Hippocampal formation (tissue), 2 donors: ENCODE measurements at regions not wholly inside any gene's neighbourhood (a gene's known extent, or its start where the extent isn't known, plus 50 kb on each side); places are given as distances from the start of the nearest gene placed in this dataset.
"Not testable (repeated sequence)": the region's sequence is repeated elsewhere in the genome, so short reads cannot be mapped to it uniquely, and the experiment has no call there.

Experiments used
- DNase-seq, 2 donors: peaks; one replicate each; lab custom pipeline; 2025; lab: John Stamatoyannopoulos, UW

DNA sequence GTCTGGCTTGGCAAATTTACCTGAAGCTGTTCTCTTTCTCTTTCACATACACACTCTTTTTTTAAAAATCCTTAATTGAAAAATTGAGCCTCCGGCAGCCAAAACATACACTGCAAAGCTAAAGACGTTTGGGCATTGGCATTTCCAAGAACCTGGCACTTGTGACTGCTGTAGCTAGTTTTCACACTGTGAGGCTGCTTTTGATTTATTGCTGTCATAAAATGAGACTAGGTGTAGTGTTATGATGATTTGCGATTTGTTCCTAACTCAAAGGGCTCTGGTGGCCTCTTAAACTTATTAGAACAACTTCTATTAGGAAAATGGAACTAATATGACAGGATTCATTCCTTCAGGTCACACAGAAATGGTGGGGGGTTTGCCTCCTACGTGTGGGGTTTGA is 377.1 kb upstream of the FAR2 start:
- no peak for DNase-seq

DNA sequence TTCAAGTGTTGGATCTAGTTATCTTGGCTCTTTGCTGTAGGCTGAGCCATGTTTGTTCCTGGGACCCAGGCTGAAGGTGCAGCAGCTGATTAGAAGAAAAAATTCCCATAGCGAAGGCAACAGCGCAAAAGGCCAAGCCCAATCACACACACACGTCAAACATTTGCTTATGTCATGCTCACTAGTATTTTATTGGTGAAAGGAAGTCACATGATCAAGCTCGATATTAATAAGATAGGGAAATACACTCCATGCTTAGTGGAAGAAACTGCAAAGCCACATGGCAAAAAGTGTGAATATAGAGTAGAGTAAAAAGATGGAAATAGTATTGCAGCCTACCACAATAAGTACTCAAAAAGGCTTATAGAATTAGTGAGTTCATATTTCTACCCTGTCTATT is 373.5 kb upstream of the FAR2 start:
- DNase-seq = no peak

DNA sequence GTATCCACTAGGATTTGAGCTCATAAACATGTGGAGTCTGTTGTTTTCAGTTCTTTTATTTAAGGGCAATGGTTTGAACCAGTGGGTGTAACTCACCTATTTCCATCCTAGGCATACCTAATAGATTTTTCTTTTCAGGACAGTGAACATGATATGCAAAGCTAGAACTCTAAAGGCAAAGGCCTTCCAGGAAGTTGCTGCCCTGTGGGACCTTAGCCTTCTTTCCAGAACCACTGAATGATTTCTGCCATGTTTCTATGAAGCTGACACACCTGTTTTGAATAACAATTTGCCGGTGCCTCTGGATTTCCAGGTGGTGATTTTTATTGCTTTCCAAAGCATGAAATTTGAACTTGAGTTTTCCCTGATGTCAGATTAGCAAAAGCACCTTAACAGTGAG is 372.9 kb upstream of the FAR2 start:
- no peak for DNase-seq

DNA sequence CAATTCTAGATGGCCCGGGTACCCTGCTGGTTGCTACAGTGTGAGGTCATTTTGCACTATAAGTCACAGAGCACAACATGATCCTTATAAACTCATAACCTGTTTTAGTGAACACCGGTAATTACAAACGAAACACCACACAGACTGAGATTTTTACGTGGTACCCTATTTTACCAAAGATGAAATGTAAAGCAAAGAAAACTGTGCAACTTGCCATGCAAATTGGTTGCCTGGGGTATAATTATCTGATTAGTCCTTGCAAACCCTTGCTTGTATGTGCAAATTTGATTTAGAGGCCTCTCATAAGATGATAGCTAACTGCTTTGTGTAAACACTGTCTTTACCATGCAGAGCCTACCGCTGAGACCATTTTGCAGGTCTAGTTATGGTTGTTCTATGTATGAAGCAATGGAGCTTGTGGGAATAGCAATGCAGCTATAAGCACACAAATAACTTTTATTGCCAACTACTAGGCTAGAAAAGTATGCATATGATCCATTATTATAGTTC is 372.1 kb upstream of the FAR2 start:
- no peak for DNase-seq

DNA sequence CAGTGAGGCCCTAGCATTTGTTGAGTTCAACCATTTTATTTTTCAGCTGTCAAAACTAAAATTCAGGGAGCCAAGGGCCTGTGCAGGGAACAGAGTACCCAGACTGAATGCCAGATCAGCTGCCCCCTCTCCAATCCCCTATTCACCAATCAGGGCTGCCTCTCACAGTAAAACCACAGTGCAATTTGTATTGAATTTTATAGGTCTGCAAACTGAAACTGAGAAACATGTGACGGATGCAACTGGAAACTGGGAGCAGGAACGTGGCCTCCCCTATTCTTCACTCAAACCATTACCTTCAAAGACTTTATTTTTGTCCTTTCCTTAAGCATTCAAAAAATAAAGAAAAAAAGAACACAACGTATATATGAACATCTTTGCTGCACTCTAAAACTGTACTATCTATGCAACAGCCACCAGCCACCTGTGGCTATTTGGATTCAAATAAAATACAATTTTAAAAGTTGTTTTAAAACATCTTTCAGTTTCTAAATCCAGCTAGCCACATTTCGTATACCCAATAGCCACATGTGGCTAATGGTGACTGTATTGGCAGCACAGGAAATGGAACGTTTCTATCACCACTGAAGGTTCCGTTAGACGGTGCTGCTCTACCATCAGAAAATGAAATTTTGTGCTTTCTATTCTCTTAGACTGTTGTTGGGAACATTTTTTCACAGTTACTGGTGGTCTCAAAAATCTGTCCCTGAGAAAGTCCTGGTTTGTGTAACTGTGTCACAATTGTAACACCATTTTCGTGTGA is 371.3 kb upstream of the FAR2 start:
- no peak for DNase-seq

DNA sequence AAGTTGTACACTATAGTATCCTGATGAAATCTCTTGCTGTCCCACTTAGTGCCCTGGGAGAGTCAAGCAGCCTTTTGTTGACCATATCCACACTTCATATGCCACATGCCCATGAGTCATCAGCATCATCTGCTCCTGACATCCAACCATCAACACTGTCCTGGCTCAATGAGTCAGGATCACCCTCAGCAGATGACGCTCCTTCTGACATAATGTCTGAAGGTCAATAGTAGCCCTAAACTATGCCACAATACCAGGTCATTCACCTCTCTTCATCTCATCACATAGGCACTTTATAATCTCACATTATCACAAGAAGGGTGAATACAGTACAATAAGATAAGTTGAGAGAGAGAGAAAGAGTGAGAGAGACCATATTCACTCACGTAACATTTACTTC is 369.0 kb upstream of the FAR2 start:
- no peak for DNase-seq

DNA sequence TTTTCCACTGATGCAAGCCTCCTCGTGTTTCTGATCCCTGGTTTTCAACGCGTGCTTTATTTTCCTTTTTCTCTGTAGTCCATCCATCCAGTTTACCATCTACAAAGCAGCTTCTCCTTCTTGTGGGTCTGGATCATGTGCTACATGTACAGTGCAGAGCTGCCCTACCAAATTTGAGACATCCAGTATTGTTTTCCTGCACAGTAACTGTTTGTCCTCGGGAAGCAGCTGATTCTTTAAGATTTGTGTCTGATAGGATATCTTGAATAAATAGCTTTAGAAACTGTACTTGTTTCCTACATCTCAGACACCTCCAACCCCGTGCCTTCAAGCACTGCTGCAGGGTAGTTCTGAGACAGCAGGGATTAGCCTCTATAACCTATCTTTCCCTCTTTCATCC is 368.1 kb upstream of the FAR2 start:
- no peak for DNase-seq

DNA sequence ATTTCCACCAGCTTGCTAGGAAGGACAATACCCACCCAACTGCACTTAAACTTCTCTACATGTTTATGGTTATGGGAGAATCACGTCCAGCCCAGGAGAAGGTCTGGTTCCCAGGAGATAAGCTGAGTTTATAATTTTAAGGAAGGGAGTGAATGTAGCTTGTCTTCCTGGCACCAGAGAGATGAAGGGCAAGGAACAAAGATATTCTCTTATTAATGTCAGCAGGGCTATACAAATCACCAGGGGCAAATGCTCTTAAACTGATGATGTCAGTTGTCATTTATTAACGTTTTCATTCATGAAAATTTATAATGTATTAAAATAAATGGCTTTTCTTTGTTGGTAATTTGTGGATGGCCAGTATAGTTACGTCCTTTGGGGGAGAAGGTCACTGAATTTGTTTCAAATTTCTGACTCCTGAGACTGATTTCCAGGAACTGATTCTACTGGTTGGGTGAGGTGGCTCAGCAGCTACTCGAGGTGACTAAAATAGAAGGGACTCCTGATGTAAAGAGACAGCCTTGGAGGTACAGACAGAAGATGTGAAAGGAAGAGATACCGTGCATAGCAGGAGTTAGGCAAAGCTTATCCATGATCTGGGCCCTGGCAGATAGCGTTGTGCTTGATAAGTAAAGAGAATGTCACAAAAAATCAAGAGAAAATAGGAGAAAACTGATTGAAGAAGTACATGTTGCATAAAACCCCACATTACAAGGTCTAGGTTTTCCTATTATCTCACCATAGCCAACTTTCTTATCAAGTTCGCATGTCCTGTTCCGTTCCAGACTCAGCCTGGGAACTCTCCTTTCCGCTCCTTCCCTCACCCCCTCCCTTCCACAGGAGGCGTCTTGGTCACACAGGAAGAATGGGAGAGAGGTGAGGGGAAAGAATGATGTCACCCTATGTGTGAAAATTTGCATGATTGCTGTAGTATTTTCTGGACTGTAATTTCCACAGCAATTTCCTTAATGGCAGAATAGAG is 367.1 kb upstream of the FAR2 start:
- DNase-seq = no peak

DNA sequence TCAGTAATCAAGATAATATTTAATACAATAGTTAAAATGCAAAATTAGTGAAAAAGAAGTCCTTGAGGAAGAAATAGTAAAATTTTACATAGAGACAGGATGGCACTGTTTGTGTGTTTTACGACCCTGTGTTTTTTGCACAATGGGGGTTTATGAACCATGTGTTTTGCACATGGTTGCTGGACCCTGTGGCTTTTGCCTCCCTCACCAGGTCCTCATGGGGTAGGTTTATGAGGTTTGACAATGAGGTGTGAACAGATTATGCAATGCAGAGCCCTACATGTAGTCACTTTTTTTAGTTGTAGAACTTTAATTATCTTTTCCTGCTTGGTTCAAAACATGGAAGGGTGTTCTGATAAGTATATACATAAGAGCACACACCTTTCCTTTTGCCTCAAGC is 366.3 kb upstream of the FAR2 start:
- DNase-seq = no peak

DNA sequence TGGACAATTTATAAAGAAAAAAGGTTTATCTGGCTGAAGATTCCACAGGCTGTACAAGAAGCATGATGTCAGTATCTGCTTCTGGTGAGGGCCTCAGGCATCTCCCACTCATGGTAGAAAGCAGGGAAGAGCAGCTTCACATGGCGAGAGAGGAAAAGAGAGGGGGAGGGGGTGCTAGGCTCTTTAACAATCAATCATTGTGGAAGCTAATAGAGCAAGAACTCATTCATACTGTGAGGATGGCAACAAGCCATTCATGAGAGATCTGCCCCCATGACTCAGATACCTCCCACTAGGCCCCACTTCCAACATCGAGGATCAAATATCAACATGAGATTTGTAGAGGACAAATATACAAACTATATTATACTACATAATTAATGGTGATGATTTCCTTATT is 361.9 kb upstream of the FAR2 start:
- DNase-seq = peak; percentile 7 to 9

DNA sequence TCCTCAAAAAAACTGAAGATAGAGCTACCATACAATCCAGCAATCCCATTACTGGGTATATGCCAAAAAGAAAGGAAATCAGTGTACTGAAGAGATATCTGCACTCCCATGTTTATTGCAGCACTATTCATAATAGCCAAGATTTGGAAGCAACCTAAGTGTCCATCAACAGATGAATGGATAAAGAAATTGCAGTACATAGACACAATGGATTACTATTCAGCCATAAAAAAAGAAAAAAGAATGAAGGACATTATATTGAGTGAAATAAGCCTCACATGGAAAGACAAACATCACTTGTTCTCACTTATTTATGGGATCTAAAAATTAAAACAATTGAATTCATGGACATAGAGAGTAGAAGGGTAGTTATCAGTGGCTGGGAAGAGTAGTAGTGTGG is 360.8 kb upstream of the FAR2 start:
- DNase-seq = not testable (repeated sequence)

DNA sequence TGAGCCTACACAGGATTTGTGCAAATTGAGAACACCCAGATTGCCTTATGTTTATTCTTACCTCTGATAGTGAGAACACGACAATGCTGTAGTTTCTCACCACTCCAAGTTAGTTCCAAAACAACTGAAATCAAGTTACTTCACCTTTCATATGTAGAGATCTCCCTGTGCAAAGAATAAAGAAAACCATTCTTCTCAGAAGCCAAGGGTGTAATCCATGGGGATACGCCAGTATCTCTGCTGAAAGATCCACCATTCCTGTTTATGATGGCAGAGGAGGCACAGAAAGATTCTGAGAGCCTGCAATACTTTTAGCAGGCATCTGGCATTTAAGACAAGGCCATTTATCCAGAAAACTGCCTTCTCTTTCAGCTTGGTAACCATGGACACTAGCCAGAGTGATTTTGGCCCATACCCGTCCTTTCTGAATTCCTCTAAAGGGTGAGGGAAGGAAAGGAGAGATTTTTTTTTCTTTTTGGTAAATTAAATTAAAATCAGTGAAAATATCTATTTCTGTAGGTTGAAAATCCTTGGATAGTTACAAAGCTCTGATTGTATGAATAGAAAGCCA is 355.4 kb upstream of the FAR2 start:
- DNase-seq = peak in 1 of 2 donors; percentile 8

DNA sequence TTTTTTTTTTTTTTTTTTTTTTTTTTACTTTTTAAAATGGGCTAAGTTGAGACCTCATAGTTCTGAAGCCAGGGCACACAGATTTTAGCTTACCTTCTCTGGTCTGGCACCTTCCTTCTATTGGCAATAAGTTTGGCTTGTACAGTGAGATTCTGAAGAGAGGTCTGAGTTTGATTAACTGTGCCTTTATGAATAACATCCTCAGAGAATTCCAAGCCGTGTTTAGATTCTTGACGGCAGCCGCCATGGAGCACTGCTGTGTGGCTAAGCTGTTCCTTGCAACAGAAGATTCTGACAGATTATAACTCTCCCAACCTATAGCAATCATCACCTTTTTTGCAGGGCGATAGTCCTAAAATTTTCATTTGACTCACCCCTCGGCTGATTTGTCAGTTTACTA is 354.9 kb upstream of the FAR2 start:
- DNase-seq = no peak

DNA sequence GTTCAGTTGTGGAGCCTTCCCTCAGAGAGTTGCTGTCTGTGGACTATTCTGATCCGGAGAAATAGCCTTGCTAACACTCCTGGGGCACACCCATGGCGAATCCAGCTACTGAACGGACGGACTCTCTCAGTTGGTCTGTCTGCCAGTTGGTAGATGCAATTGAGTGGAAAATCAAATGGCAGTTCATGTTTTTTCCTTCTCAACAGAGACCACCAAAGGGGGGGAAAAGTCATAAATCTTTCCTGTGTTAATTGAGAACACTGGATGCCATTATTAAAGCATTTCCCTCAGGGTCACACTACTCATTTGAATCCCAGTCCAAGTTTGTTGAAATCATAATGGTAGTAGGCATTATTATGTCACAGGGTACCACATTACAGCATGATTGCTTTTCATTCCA is 354.3 kb upstream of the FAR2 start:
- DNase-seq = no peak

DNA sequence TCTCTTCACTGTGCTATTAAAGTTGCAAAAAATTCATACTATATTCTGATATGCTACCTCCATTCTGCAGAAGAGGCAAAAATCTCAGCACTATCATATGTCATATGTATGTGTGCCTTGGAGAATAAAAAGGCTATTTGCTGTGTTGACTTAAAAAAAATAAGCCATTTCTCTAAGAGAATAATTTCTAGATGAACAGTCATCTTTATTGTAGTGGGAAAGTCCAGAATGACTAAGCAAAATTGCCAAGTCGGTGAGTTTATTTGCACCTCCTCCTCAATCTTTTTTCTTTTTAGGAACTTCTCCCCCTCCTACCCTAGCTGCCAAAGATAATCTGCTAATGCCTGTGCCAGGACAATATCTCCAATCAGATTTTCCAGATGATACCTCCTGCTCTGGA is 353.8 kb upstream of the FAR2 start:
- no peak for DNase-seq

DNA sequence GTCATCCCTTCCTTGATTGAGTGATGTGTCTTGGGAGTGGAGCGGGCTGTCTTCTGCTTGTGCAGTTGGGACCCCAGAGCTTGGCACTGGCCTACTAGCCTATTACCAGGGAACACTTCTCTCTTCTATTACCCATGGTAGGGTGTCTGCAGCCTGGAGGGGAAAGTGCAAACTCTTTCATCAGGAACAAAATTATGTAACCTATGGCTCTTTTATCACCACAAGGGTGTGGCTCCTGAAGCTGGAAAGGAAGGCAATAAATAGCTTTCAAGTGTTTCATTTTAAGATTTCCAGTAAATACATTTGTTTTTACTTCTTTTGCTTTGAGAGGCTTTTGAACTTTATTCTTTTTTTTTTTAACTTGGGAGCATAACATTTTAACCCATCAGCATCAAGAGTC is 349.7 kb upstream of the FAR2 start:
- no peak for DNase-seq

DNA sequence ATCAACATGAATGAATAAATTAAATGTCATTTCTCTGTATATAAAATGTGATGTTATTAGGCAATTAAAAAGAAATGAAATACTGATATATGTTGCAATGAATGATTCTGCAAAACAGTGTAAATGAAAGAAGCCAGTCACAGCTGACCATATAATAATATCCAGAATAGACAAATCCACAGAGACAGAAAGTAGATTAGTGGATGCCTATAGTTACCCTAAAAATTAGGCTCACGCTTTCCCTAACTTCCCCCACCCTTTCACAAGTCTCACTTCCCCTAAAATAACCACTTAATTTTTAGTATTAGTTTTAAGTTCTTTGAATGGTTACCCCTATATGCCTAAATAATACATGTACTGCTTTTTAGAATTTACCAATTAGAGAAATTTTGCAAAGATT is 348.9 kb upstream of the FAR2 start:
- no peak for DNase-seq

DNA sequence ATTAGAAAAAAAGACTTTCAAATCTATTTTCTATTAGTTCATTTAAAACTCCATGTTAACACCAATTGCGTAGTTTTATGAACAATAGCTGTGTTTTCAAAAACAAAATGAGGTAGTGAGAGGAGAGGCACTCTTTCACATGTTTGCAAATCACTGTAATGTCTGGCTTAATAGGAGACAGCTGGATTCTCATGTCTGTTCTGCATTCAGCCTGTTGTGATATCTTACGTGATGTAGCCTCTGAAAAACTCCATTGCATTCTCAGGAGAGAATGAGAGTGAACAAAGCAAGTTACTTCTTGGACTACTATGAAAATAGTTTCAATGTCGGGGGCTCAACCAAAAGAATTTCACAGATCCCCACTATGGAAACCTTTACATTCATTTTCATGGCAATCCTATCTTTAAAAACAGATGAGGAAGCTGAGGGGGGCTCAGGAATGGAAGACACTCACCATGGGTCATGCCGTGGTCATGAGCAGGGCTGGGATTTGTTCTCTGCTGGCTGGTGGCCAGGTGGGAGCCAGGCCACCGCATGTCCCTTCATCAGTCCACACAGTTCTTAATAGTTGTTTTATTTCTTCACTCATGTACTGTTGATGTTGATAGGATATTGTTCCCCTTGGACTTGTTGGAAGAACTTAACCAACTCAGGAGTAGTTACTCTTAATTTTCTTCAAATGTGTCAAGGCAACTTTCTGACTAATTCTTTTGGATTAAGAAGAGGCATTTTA is 346.2 kb upstream of the FAR2 start:
- no peak for DNase-seq

DNA sequence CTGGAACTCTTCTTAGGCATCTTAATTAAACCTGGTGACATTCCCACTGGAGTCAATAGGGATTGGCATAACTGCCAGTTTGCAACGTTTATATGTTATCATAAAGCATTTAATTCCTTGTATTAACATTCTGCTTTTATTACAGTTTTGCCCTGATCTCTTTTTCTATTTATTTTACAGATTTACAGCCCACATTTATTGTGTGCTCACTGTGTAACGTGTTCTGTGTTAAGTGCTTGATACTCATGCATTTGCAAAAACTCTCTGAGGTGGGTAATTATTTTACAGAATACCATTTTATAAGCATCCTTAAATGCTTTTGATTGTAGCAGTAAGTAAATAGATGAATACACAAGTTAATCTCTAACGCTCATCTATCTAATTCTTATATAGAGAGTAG is 341.5 kb upstream of the FAR2 start:
- no peak for DNase-seq

DNA sequence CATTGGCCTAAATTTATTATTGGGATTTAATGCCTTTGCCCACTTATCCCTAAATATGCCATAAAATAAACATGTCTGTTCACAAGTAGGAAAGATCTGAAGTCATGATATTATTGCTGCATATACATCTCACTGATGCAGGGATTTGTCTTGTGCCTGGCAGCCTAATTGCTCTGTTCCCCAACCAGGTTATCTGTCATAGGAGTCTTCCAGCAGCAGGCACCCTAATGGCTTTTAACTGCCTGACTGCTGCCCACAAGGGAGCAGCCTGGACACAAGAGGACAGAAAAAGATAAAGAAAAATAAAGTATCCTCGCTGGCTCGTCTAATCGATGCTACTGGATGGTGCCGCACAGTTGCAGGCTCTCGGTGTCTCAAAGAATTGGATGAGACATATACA is 337.6 kb upstream of the FAR2 start:
- no peak for DNase-seq

DNA sequence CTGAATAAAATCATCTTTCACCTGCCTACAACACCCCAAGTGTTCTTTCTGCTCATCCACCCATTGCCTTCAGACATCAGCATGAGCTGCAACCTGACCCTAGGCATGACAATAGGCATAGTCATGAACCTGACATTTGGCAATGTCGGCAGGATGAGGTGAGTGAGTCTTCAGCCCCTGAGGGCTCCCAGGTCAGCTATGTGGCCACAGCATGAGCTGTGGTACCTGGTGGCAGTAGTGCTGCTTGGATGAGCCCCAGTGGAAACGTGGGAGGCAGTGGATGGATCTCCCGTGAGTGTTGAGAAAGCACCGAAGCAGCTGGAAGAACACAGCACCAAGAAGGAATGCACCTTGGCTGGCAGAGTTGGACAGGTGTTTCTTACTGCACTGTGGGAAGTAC is 334.8 kb upstream of the FAR2 start:
- no peak for DNase-seq

DNA sequence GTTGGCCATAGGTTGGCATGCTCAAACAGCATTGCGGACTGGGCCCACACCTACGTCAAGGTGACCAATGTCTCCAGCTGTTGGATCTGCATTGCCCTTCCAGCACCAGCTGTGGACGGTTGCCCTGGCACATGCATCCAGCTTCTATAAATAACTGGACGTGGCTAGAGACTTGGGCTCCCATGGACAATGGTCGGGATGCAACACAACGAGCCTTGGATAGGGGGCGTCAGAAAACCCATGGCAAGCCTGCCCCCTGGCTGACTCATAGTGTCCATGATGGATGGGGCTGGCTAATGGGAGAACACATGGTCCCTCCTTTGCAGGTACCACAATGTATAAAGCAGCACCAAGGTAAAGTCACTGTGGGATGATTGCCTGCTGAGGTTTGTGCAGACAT is 331.6 kb upstream of the FAR2 start:
- no peak for DNase-seq
